HG03108 (cell line): ENCODE measurements at regions not wholly inside any gene's neighbourhood (a gene's known extent, or its start where the extent isn't known, plus 50 kb on each side); places are given as distances from the start of the nearest gene placed in this dataset.
"Not testable (repeated sequence)": the region's sequence is repeated elsewhere in the genome, so short reads cannot be mapped to it uniquely, and the experiment has no call there.

Experiments used
- ATAC-seq: cut with Tn5 transposase; IDR thresholded peaks from one replicate; pipeline ENCODE4 v1.9.1; 2021; ENCODE audit warnings: moderate library complexity; ENCODE audit not compliant: unreplicated experiment

DNA sequence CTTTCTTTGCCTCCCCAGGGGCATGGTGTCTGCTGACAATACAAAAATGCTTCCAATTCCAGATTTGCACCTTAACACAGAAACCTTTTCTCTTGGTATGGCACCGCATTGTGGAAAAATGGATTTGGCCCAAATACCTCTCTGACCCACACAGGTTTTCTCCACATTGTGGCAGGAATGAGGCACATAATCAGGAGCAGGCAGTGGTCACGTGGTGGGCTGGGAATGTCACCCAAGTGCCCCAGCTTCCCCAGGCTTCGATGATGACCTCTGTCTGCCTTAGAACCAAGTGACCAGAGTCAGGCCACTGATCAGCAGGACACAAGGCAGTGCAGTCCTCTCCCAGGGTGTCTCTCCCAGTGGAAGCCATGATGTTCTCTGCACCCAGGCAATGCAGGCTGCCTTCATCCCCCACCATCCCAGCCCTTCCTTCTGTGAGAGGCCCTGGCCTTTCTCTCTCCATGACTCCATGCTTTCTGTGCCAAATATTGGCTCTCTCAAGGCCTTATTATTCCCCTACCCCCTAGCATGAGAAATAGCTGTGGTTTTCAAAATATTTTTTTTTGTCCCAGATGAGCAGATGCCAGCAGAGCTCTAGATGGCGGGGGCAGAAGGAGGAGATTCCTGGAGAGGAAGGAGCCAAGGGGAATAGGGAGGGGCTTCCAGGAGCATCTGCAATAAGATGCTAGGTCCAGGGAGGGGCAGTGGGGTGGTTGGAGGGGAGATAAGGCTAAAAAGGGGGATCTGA is 198.9 kb downstream of the ACKR3 start:
- ATAC-seq, result no peak

DNA sequence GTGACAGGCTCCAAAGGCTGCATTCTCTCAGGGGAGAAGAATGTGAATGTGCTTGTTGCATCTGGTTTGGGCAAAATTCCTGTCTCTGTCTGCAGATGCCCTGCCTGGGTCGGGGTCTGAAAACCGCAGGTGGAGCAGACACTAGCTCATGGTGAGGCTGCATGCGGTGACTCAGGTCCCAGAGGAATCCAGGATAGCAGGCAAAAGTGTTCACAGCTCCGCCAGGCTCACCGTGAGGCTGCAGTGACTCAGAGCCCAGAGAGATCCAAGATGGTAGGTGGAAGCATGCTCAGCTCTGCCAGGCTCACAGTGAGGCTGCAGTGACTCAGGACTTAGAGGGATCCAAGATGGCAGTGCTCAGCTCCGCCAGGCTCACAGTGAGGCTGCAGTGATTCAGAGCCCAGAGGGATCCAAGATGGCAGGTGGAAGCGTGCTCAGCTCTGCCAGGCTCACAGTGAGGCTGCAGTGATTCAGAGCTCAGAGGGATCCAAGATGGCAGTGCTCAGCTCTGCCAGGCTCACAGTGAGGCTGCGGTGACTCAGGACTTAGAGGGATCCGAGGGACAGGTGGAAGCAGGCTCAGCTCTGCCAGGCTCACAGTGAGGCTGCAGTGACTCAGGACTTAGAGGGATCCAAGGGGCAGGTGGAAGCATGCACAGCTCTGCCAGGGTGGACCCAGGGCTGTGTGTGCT is 200.5 kb downstream of the ACKR3 start:
- no peak for ATAC-seq

DNA sequence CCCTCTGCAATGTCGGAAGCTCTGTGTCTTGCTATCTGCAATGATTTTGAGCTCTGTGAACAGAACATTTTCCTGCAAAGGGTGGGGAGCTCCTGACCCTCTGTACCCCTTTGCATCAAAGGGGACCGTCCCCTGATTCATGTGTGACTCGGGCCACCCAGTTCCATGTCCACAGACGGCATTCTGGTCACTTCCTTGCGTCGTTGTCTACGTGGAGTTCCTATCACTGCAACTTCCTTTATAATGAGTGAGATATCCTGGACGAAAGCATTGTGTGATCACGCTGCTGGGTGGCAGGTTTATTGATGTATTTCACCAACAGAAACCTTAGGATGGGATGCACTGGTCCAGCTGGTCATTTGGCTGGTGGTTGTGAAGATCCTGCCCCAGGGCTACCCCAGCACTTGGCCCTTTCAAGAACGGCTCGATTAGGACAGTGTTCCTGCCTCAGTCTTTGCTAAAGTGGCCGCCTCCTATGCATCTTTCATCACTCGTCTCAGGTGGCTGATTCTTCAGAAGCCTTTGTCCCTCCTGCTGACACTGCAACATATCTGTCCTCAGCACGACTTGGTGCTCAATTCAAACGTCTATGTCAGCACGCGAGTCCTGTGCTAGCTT is 202.7 kb downstream of the ACKR3 start:
- no peak for ATAC-seq

DNA sequence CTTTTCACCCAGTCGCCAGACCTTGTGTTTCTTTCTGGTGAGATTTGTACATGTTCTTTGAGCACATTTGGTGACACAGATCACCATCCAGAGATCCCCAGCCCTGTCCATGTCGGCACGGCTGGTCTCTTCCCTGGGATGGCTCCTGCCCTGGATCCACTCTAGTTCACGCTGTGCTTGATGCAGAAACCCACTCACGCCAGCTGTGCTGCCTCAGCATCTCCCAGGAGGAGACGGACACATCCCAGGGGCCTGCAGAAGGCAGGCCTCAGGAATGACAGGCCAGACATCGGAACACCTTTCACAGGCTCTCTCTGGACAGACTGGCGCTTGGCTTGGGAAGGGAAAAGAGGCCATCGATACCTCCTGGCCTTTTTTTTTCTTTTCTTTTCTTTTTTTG is 203.6 kb downstream of the ACKR3 start:
- ATAC-seq, result no peak

DNA sequence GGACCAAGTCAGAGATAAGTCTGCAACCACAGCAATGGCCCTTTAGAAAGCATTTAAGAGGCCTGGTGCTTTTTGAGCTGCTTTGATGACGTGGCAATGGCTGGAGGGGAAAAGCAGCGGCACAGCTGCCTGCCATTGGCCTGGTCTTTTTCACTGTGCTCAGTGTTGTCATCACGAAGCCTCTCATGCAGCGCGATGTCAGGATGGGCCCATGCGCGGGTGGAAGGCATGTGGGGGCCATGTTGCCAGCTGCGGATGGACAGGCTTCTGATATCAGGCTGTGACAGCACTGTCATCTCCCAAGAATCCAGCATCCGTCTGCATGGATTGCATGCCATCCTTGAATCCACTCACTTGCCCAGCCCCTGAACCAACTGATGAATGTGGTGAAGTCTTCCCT is 204.5 kb downstream of the ACKR3 start:
- no peak for ATAC-seq

DNA sequence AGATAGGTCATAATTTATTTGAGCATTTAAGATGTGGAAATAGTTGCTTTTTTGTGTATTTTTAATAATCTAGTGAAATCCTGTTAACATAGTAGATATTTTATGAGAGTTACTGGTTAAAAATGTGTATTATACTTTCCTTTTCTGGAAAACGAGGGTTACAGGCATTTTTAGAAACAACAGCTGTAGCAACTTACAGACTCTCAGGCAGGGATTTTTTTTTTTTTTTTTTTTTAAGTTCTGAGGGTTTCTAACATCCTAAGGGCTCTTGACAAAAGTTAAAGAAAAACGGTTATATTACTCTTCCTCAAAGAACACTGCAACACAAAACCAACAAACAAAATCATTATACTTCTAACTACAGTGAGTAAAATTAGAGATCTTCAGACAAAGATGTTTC is 205.9 kb downstream of the ACKR3 start:
- ATAC-seq, result no peak

DNA sequence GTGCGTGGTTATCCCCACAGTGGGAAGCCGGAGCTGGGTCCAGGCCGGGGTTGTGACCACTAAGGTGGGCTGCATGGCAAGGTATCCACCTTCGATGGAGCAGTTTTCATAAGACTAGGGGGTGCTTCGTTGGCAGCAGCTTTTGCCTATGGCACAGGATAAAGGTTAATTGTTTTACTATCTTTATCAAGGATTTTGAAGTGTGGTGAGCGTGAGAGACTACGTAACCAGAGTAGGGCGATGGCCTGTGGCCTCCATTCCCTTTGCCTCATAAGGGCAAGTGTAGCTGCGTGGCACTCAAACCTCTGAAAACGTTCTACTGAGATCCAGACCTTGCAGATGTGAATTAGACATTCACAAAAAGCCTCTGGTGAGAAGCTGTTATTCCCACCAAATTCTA is 206.6 kb downstream of the ACKR3 start:
- ATAC-seq, result no peak

DNA sequence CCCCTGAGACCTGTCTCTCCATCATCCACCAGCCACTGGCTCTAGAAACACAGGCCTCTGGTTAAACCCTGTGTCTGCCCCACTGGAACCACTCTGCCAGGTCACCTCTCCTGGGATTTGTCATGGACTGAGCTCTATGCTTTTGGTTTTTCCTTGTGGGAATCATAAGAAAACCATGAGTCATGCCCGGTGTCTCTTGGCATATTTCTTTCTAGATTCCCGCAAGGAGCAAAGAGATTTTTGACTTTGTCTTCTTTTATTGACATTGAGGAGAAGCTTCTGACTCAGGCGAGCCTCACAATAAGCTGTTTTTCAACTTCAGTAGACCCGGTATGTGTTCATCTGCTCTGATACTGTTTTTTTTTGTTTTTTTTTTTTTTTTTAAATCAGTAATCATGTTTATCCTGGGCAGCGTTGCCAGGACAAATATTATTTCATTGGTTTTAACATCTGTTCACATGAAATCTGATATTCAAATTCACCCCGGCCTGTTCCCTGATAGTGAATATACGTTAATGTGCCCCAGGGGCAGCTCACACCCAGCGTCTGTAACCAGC is 207.1 kb downstream of the ACKR3 start:
- no peak for ATAC-seq

DNA sequence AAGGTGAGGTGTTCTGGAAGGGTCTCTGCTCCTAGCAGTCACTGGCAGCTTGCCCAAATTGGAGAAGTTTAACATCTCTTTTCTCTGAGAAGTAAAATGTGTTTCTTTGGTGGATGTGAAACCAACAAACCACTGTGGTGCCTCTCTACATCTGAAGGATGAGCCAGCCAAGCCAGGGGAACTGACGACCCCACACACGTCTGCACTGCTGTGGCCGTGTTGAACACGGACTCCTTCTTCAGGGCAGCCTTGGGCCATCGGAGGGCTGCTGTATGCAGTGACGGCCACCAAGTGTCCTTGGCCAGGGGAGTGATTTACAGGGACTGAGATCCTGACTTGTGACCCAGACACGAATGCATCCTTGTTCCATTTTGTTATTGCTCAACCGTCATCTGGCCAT is 207.8 kb downstream of the ACKR3 start:
- ATAC-seq, result no peak

DNA sequence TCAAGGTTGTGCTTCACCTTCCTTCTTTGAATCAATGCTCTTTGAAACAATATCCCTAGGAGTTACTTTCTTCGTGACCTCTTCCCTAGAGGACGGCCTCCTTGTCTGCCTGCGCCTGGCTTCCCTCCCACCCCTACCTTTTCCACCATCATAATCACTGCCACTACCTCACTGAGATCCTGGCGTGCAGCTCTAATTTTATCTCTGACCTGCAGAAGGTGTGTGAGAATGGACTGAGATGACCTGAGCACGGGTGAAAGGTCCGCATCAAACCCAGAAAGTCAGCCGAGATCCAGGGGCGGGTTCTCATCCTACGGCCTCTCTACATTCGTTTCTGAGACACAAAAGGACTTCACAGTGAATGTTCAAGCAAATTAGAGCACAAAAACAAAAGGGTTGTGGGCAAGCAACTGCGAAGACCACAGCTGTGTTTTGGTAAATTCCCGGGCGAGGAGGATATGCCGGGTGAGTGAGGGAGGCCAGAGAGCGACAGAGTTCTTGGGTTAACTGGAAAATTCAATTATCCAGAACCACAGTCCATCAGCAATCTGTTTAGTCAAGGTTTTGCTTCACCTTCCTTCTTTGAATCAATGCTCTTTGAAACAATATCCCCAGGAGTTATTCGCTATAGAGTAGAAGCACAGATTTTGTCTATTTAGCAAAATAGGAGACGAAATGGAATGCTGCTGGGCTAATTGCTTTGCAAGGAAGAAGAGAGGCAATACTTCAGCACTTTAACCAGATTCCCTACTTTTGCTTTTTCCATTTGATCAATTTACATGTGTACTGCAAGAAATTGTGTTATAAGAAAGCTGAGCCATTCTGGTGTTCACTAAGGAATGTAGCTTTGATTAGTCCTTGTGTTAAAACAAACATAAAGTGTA is 212.6 kb downstream of the ACKR3 start:
- no peak for ATAC-seq

DNA sequence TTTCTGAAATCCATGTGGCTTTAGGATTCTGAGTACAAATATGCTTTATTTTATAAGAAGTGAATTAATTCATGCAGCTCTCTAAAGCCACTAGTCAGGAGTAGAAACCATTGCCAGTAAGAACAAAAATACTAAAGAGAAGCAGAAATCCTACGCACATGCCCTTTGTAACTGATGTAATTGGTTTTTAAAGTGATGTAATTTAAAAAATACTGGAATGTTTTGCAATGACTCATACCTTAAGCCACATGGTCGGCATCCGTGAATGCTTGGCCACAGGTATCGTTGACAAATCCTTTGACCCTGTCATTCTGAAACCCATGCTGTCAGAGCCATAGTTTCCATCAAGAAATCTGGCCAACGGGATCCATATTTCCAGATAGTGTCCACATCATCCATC is 213.3 kb downstream of the ACKR3 start:
- no peak for ATAC-seq

DNA sequence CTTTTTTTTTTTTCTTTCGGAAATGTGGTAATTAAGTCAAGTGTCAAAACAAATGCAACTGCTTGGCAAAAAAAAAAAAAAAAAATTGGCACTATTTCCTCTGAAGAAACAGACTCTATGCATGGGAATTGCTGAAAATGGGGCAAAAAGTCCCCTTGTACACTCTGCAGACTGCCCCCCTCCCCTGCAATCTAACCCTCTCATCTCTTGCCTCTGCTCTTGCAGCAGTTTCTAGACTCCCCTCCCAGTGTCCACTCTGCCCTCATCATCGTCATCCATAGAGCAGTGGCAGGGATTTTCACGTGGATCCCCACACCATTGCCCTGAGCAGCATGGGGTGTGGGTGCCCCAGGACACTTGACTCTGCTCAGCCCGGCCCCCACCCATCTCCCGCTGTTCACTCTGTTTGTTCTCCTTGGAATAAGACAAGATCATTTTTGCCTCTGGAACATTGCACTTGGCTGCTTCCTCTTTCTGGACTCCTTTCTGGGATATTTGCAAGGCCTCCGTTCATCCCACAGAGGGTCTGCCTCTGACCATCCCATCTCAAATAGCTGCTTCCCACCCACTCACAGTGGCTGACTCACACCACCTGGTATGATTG is 213.9 kb downstream of the ACKR3 start:
- no peak for ATAC-seq

DNA sequence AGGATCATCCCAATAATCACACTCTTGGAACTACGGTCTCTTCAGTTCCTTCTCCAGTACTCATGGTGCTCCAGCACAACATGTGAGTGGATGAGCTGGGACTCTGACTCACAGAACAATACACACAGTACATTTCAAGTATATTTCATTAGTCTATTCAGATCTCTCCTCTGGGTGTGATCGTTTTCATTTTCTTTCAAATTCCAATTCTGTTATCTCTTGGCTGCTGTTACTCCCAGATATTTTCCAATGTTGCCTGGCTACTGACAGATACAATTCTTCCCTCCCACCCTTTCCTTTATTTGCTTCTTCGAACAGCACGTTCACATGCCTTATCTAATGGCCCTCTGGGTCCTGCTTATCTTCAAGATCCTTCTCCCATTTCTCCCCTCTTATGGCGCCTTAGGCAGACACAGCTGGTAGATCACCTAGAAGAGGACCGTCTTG is 216.0 kb downstream of the ACKR3 start:
- ATAC-seq, result no peak

DNA sequence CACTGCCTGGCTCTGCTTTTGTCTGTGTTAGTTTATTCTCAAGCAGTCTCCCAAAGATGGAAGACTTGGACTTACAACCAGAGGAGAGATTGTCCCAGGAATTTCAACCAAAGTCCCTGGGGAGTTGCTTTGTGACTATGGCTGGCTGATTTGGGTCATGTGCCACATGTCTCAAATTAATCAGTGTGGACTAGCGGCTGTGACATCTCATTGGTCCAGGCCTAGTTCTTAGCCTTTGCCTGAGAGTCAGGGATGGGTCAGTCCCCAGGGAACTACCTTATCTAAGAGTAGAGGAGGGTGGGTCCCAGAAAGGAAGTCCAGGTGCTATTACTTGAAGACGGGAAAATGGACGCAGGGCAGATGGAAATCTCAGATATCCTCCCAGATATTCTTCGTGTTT is 217.1 kb downstream of the ACKR3 start:
- ATAC-seq, result no peak

DNA sequence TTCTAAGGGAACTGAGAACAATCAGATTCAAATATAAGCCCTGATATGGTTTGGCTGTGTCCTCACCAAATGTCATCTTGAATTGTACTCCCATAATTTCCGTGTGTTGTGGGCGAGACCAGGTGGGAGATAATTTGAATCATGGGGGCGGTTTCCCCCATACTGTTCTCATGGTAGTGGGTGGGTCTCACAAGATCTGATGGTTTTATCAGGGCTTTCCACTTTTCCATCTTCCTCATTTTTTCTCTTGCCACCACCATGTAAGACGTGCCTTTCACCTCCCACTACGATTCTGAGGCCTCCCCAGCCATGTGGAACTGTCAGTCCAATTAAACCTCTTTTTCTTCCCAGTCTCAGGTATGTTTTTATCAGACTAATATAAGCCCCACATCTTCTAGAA is 217.8 kb downstream of the ACKR3 start:
- ATAC-seq, result not testable (repeated sequence)

DNA sequence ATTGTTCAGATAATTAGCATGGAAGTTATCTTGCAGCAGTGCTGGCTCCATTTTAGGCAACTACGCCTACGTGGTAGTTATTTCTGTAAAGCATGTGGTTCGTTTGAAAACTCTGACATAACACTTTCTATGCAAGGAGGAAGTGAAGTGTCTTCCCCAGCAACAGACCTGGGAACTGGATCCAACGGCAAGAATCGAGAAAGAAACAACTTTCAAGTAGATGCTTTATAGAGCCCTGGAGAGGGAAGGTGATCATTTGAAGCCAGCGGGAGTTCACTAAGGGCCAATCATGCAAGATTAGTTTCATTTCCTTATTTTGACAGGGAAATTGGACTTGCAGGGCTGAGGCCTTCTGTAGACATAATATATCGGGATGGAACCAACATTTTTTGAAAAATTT is 218.3 kb downstream of the ACKR3 start:
- no peak for ATAC-seq

DNA sequence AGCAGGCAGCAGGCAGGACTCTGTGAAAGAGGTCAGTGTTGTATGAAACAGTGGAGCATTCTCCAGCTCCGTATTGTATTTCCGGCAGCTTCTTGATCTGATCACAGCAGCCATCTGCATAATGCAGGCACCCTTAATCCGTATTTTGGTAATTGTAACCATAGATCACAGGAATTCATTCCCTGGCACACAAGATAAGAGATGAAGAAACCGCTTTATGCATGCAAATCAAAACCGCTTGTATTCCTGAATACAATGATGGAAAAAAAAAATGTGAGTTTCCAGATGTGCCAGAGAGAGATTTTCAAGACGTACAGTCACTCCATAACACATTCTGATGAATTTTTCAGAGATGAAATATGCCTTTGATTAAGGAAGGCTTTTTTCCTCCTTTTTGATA is 221.3 kb downstream of the ACKR3 start:
- ATAC-seq, result no peak

DNA sequence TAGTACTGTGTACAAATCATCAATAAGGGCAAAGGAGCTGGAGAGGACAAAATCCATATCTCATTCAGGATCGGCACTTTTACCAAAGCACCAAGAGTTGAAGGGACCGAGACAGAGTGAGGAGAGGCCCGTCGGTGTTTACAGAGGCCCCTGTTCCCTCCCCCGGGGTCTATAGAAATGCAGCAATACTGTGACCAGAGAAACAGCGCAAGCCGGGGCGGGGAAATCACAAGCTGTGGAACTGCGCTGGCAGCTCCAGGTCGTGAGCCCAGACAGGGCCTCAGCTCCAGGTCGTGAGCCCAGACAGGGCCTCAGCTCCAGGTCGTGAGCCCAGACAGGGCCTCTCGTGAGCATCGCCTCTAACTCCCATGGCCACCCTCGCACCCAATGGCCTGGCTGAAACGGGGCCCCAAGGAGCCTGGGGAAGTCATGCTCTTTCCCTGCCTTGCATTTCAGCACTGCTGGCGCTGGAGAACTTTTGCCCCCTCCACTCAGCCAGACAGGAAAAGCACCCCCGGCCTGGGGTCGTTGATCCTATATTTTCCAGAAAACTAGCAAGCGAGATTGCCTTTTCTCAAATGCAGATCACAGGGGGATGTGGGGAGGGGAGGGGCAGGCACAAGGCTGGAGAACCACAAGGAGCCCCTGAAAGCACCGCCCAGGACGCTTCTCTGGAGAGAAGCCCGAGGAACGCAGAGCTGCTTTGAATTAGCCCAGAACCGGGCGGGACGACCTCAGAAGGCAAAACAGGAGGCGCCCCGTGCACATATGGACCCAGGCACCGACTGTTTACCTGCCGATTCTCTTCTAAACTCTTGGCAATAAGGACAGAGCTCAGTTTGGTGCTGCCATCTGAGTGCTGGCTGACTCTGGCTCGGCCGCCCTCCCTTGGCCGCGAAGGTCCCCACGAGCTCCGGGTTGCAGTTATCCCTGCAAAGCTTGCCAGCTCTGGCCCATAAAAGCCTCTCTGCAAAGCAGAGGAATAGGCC is 223.7 kb downstream of the ACKR3 start:
- no peak for ATAC-seq

DNA sequence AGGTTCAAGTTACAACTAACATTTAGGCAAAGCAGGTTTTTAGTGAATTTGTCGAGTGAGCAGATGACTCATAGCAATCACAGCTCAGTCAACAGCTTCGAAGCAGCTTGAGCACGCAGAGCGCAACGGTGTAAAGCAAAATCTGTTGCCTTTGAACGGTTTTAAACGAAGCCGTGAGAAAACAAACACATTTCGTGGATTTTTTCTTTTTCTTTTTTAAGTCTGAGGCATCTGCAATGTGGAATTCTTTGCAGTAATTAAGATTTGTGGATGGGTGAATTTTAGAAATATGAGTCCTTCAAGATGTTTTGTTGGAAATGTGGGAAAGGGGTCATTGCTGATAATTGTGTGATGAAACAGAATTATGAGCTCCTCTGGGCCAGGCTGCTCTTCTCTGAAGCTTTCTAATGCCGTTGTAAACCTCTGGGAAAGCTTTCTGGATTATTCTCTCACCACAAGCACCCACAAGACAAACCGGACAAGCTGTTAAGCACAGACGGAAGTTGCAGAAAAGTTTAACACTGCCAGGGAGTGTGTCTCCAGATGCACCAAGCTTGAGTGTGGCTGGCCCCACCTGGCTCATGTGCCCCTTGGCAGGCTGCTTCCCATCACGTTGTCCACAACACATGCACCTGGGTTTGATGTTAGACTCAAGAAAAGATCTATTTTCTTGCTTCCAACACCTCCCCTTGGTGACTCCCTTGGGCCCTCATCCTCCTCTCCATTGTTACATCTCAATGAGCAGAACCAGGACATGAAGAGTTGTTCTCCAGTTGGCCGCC is 224.7 kb downstream of the ACKR3 start:
- no peak for ATAC-seq
